ENCODE measurements at regions not wholly inside any gene's neighbourhood (a gene's known extent, or its start where the extent isn't known, plus 50 kb on each side); places are given as distances from the start of the nearest gene placed in this dataset.

- no peak for DNase-seq (ENCODE audit: low read depth, low spot score)
- no peak overlapping the region for H3K4me3 ChIP-seq (ENCODE audit: low read depth, low read length)
- in situ Hi-C loops (cut with HindIII; ENCODE audit: low sequenced_read_pairs) = no loop called here
- TF ChIP-seq, protein P1, sequence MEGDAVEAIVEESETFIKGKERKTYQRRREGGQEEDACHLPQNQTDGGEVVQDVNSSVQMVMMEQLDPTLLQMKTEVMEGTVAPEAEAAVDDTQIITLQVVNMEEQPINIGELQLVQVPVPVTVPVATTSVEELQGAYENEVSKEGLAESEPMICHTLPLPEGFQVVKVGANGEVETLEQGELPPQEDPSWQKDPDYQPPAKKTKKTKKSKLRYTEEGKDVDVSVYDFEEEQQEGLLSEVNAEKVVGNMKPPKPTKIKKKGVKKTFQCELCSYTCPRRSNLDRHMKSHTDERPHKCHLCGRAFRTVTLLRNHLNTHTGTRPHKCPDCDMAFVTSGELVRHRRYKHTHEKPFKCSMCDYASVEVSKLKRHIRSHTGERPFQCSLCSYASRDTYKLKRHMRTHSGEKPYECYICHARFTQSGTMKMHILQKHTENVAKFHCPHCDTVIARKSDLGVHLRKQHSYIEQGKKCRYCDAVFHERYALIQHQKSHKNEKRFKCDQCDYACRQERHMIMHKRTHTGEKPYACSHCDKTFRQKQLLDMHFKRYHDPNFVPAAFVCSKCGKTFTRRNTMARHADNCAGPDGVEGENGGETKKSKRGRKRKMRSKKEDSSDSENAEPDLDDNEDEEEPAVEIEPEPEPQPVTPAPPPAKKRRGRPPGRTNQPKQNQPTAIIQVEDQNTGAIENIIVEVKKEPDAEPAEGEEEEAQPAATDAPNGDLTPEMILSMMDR (IDR thresholded peaks at IDR 0.05; ENCODE audit: low read depth, low read length) = no peak
These were observed 71.9 kb downstream of the GTPBP8 start for GRCh38 chr3:113062705-113063104.

DNA sequence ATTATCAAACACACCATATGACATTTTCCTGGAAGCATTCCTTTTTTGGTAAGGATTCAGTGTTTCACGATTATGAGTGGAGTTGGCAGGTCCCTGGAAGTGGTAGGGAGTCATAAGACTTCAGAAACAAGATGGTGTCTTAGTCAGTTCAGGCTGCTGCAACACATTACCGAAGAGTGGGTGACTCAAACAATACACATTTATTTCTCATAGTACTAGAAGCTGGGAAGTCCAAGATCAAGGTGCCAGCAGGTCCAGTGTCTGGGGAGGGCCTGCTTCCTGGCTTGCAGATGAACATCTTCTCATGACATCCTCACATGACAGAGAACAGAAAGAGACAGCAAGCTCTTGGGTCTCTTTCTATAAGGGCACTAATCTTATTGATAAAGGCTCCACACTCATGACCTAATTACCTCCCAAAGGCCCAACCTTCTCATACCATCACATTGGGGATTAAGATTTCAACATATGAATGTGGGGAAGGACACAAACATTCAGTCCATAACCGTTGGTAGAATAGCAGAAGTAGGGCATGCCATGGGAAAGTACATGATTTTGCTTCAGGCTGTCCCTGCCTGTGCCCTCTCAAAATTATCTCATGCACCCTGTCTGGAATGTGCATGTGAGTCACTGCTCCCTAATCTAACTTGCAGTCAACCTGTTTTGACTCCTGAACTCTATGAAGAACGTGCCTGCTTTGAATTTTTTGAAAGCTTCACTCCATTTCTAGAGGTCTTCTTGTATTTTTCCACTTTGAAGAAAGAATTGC, 72.5 kb downstream of the GTPBP8 start:
- in situ Hi-C loops (cut with HindIII; ENCODE audit: low sequenced_read_pairs) = no loop called here
- TF ChIP-seq, protein P1 (IDR thresholded peaks at IDR 0.05; ENCODE audit: low read depth, low read length) = no peak
- no peak overlapping the region for H3K4me3 ChIP-seq (ENCODE audit: low read depth, low read length)
- DNase-seq (ENCODE audit: low read depth, low spot score) = no peak

- in situ Hi-C loops (cut with HindIII; ENCODE audit: low sequenced_read_pairs) = no loop called here
- TF ChIP-seq, protein P1 (IDR thresholded peaks at IDR 0.05; ENCODE audit: low read depth, low read length) = no peak
- H3K4me3 ChIP-seq (ENCODE audit: low read depth, low read length) = no peak overlapping the region
- no peak for DNase-seq (ENCODE audit: low read depth, low spot score)
These were observed 73.4 kb downstream of the GTPBP8 start for GRCh38 chr3:113064183-113064582.

GRCh38 chr3:113065336-113065735, 74.6 kb downstream of the GTPBP8 start:
- DNase-seq (ENCODE audit: low read depth, low spot score) = no peak
- in situ Hi-C loops (cut with HindIII; ENCODE audit: low sequenced_read_pairs) = no loop called here
- no peak overlapping the region for H3K4me3 ChIP-seq (ENCODE audit: low read depth, low read length)
- TF ChIP-seq, protein P1 (IDR thresholded peaks at IDR 0.05; ENCODE audit: low read depth, low read length) = no peak

GRCh38 chr3:113070072-113070640, 79.4 kb downstream of the GTPBP8 start:
- in situ Hi-C loops (cut with HindIII; ENCODE audit: low sequenced_read_pairs) = no loop called here
- H3K4me3 ChIP-seq (ENCODE audit: low read depth, low read length) = no peak overlapping the region
- DNase-seq (ENCODE audit: low read depth, low spot score) = no peak
- TF ChIP-seq, protein P1 (IDR thresholded peaks at IDR 0.05; ENCODE audit: low read depth, low read length) = no peak

GRCh38 chr3:113070681-113071113, 79.9 kb downstream of the GTPBP8 start:
- in situ Hi-C loops (cut with HindIII; ENCODE audit: low sequenced_read_pairs) = no loop called here
- H3K4me3 ChIP-seq (ENCODE audit: low read depth, low read length) = no peak overlapping the region
- peak; percentile 41 for DNase-seq (ENCODE audit: low read depth, low spot score)
- TF ChIP-seq, protein P1 (IDR thresholded peaks at IDR 0.05; ENCODE audit: low read depth, low read length) = no peak

All from astrocyte of the spinal cord (primary cell).